NCI-H526 (cell line): ENCODE measurements at regions not wholly inside any gene's neighbourhood (a gene's known extent, or its start where the extent isn't known, plus 50 kb on each side); places are given as distances from the start of the nearest gene placed in this dataset.

Experiments used
- DNase-seq, 2 experiments: peaks; one replicate each; lab custom pipeline; 2025; lab: John Stamatoyannopoulos, UW

DNA sequence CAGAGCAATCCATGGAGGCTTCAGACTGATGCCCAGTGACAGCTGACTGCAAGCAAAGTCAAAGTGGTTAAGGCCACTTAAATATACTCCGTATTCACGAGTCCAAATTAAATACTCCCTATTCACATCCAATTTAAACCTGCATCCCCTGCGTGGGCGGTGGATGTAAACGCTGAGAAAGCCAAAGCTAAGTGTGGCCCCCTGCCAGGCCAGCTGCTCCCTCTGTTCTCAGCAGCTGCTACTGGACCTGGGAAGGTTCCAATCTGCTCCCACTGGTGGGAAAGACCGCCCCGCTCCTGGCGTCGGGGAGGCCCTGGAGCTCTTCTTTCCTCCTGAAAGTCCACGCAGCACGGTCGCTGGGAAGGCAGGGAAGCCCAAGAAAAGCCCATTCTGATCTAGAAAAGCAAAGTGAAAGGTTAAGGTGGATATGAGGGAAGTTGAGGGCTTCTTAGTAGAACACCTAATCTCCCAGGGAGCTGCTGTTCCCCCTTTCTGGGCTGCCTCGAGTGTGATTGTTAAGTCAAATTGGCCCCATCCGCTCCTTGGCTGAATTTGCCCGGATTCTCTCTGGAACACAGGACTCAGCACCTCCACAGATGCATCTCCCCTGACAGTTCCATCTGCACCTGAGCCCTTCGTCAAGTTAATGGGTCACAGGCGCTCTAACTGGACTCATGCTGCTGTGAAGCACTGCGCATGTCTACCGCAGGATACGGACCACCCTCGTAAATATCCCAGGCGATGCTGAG lies 205.5 kb downstream of the USP12 start:
- DNase-seq: no peak

DNA sequence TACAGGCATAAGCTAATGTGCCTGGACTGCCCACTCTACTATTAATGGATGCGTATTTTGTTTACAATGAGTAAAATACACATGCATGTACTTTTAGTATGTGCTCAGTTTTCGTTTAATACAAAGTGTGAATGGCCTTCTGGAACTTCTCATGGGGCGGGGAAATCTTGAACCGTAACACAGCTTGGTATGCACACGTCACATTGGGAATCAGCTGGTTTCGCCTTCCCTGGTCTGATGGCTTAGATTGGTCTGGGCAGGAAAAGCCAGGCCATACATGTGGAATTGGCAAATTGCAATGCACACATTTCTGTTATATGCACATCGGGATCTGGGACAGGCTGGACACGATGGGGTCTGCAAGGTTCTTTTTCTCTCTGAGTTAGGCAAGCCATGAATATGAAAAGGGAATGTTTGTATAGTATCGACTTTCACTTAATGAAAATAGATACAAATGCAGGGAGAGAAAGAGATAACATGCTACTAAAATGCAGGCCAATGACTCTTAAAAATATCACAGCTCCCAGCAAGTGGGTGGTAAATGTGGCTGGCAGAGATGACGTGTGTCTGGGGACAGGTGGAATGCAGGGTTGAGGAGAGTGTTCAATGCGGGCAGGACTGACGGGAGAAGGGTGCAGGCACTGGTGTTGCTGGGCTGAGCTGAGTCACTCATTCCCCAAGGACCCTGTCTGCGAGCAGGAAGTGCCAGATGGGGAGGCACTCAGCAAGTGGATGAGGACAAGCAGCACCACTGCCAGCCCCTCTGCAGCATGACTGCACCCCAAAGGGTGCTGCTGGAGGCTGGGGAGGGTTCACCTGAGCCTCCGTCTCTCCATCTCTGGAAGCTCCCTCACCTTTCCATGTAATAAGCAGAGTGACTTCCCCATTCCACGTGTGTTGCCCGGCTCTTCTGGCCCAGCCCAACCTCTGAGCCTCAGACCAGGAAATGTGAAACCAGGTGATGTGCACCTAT lies 204.0 kb upstream of the GPR12 start:
- peak; percentile 86 for DNase-seq

DNA sequence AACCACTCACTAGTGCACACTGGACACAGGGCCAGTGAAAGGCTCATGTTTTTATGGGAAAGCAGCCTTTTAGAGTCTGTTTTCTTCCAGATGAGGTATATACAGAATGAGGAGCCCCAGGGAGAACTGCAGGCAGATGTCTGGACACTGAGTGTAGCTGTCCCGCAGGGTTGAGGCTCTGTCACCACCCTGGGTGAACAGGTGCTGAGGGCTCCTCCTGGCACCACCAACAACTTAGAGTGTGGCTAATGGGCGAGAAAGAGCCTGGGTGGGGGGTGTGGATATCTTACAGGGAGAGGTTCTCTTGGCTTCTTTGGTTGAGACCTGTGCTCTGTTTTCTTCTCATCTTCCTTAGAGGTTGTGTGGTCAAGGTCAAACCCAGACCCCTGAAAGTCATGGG lies 202.1 kb upstream of the GPR12 start:
- no peak for DNase-seq

GRCh38 chr13:26961890-26962615 lies 201.5 kb upstream of the GPR12 start:
- DNase-seq: peak in 1 of 2 experiments; percentile 46

DNA sequence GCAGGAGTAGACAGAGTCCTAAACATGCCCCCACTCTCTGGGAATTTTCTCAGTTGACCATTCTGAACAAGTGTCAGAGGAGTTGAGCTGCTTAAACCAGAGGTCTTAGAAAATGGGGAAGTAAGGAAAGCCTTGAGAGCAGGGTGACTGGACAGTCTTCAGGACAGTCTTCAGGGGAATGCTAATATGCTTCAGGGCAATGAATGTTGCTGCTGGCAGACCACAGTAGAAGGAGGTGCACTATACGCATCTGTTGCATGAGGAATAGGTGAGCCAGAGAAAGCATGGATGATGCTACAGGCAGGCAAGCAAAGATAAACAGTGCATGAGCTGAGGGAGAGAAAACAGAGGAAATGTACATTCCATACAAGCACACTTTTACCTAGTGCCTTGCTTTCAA lies 196.6 kb upstream of the GPR12 start:
- peak in 1 of 2 experiments; percentile 32 for DNase-seq

GRCh38 chr13:26956522-26957142 lies 196.0 kb upstream of the GPR12 start:
- DNase-seq: no peak

DNA sequence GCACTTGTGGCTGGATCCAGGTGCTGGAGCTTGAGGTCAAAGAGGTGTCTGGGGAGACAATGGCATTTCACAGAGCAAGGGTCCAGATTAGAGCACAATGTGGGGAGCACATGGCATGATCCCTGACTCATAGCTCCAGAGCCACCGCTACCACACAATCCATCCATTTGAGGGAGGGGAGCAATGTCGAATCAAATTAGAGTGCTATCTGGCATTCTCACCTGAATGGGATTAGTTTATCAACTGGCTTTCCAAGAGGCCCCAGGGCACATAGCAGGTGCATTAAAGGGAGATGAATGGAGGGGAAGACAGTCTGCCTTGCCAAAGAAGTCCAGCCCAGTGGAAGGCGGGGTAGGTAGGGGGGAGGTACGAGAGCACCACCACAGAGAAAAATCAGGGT lies 194.4 kb upstream of the GPR12 start:
- DNase-seq: peak in 1 of 2 experiments; percentile 13

GRCh38 chr13:26953291-26953690 lies 192.7 kb upstream of the GPR12 start:
- DNase-seq: no peak

- DNase-seq: no peak
Measured at GRCh38 chr13:26952551-26953143, 192.1 kb upstream of the GPR12 start.

DNA sequence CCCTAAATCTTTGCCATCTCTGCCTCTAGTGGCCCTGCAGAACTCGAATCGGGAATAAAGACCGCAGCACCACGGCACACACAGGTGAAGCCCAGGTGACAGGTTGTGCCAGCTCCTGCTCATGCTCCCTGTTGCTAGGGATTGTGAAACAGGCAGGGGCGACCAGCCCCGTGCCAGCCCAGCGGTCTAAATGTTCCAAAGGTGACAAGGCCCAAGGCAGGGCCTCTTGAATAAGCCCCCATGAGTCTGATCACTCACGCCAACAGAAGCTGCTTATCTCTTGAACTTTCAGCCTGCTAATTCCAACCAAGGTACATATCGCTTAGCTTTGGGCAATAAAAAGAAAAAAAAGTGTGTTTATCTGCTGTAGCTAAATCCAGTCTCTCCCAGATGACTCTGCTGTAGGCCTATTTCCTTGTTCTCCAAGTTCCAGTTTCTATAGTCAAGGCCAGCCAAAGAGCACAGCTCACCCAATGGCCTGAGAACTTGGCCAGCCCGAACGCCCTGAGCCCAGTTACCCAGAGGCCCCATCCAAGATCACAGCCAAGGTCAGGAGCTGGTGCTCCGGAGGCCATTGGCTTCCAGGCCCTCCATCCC lies 191.1 kb upstream of the GPR12 start:
- DNase-seq: no peak

DNA sequence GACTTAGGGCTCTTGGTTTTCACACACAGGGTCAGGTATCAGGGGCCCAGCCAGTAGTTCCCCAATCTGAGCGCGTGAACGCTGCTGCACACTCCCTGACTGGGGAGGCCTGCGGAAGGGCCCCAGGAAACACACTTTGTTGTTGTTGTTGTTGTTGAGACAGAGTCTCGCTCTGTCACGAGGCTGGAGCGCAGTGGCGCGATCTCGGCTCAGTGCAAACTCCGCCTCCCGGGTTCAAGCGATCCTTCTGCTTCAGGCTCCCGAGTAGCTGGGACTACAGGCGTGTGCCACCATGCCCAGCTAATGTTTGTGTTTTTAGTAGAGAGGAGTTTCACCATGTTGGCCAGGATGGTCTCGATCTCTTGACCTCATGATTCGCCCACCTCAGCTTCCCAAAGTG lies 190.4 kb upstream of the GPR12 start:
- no peak for DNase-seq

DNA sequence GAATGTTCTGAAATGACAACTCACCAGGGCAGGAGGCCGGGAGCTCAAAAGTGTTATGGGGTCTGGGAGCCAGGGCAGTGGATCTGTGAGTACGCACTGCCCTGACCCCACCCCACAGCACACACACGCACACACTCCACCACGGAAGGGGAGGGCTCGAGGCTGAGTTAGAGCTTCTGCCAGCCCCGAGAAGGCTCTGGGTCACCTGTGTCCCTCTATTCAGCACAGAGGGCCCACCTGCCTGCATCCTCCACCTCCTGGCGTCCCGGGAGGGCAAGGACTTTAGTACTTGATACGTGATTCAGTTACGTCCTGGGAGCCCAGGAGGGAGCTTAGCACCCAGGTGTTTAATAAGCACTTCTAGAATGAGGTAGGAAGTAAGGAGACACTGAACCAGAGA lies 190.0 kb upstream of the GPR12 start:
- DNase-seq: no peak

- peak; percentile 58 to 80 for DNase-seq
Measured at GRCh38 chr13:26949701-26950502, 189.3 kb upstream of the GPR12 start.

- DNase-seq: no peak
Measured at GRCh38 chr13:26948353-26948752, 187.8 kb upstream of the GPR12 start.

- DNase-seq: peak; percentile 68 to 88
Measured at GRCh38 chr13:26946684-26947343, 186.2 kb upstream of the GPR12 start.

GRCh38 chr13:26943748-26944147 lies 183.2 kb upstream of the GPR12 start:
- DNase-seq: peak; percentile 22 to 53

GRCh38 chr13:26942184-26942583 lies 181.6 kb upstream of the GPR12 start:
- no peak for DNase-seq

- DNase-seq: no peak
Measured at GRCh38 chr13:26941345-26942174, 181.0 kb upstream of the GPR12 start.

- no peak for DNase-seq
Measured at GRCh38 chr13:26934096-26934495, 173.5 kb upstream of the GPR12 start.
